Astrocyte of the cerebellum (primary cell): ENCODE measurements at regions not wholly inside any gene's neighbourhood (a gene's known extent, or its start where the extent isn't known, plus 50 kb on each side); places are given as distances from the start of the nearest gene placed in this dataset.

Source experiments
- DNase-seq: peaks from one replicate; pipeline ENCODE4 v3.0.0-alpha.2; 2011; ENCODE audit warnings: low read depth
- H3K4me3 ChIP-seq: 2 replicates; pipeline ENCODE4 v1.5.1; 2011; ENCODE audit warnings: mild to moderate bottlenecking, low read depth, low read length, moderate library complexity
- CTCF ChIP-seq: IDR thresholded peaks from 2 replicates; pipeline ENCODE4 v1.5.1; 2012; ENCODE audit warnings: low read length, low read depth, moderate library complexity, mild to moderate bottlenecking; ENCODE audit errors: missing control alignments
- in situ Hi-C: cut with HindIII; loops from 2 replicates; pipeline ENCODE4 v1.10.0; 2017; ENCODE audit warnings: low sequenced_read_pairs

- no peak for TF ChIP-seq CTCF
- in situ Hi-C loops, result no loop called here
- H3K4me3 ChIP-seq, result no peak overlapping the region
- DNase-seq, result no peak
These were observed 306.6 kb upstream of the PFKP start for GRCh38 chr10:2760736-2761135.

- H3K4me3 ChIP-seq, result no peak overlapping the region
- in situ Hi-C loops, result no loop called here
- no peak for TF ChIP-seq CTCF
- DNase-seq, result no peak
These were observed 308.1 kb upstream of the PFKP start for GRCh38 chr10:2759233-2759632.

GRCh38 chr10:2754943-2755342 is 312.4 kb upstream of the PFKP start:
- no peak overlapping the region for H3K4me3 ChIP-seq
- TF ChIP-seq CTCF, result no peak
- in situ Hi-C loops, result no loop called here

GRCh38 chr10:2748287-2748686 is 319.1 kb upstream of the PFKP start:
- no peak for TF ChIP-seq CTCF
- in situ Hi-C loops, result no loop called here
- no peak for DNase-seq
- no peak overlapping the region for H3K4me3 ChIP-seq

More at GRCh38 chr10:2754943-2755342, 312.4 kb upstream of the PFKP start:
- DNase-seq, result no peak

- no peak for TF ChIP-seq CTCF
- no peak overlapping the region for H3K4me3 ChIP-seq
- in situ Hi-C loops, result no loop called here
These were observed 320.7 kb upstream of the PFKP start for GRCh38 chr10:2746638-2747037.

GRCh38 chr10:2745666-2746065 is 321.7 kb upstream of the PFKP start:
- H3K4me3 ChIP-seq, result no peak overlapping the region
- TF ChIP-seq CTCF, result no peak
- DNase-seq, result no peak
- in situ Hi-C loops, result no loop called here

More at GRCh38 chr10:2746638-2747037, 320.7 kb upstream of the PFKP start:
- no peak for DNase-seq
